Activated naive CD8-positive, alpha-beta T cell treated with anti-CD3 and anti-CD28 coated beads, Interleukin-2, amount 50 U/mL, for 16 hours (primary cell): ENCODE measurements at regions not wholly inside any gene's neighbourhood (a gene's known extent, or its start where the extent isn't known, plus 50 kb on each side); places are given as distances from the start of the nearest gene placed in this dataset.

Source experiments
- DNase-seq: peaks from one replicate; pipeline ENCODE4 v3.0.0-alpha.2; 2020; ENCODE audit warnings: low read depth, low spot score

GRCh38 chr22:22999523-22999922, 70.8 kb upstream of the GNAZ start:
- DNase-seq = no peak

DNA sequence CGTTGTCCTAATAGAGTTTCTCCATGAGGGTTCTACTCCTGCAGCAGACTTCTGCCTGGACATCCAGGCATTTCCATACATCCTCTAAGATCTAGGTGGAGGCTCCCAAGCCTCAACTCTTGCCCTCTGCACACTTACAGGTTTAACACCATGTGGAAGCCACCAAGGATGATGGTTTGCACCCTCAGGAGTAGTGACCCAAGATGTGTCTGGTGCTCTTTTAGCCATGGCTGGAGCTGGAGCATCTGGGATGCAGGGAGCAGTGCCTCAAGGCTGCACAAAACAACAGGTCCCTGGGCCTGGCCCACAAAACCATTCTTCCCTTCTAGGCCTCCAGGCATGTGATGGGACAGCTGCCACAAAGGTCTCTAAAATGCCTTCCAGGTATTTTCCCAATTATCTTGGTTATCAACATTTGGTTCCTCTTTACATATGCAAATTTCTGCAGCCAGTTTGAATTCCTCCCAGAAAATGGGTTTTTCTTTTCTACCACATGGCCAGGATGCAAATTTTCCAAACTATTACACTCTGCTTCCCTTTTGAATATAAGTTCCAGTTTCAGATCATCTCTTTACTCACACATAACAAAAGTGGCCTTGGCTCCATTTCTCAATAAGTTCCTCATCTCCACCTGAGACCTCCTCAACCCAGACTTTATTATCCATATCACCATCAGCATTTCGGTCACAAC, 69.5 kb upstream of the GNAZ start:
- DNase-seq = no peak

DNA sequence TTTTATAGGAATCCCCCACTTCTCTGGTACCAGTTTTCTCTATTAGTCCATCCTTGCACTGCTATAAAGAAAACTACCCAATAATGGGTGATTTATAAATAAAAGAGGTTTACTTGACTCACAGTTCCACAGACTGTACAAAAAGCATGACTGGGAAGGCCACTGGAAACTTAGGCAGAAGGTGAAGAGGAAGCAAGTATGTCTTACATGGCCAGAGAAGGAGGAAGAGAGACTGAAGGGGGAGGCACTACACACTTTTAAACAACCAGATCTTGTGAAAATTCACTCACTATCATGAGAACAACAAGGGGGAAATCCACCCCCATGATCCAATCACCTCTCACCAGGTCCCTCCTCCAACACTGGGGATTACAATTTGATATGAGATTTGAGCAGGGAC, 68.9 kb upstream of the GNAZ start:
- no peak for DNase-seq

DNA sequence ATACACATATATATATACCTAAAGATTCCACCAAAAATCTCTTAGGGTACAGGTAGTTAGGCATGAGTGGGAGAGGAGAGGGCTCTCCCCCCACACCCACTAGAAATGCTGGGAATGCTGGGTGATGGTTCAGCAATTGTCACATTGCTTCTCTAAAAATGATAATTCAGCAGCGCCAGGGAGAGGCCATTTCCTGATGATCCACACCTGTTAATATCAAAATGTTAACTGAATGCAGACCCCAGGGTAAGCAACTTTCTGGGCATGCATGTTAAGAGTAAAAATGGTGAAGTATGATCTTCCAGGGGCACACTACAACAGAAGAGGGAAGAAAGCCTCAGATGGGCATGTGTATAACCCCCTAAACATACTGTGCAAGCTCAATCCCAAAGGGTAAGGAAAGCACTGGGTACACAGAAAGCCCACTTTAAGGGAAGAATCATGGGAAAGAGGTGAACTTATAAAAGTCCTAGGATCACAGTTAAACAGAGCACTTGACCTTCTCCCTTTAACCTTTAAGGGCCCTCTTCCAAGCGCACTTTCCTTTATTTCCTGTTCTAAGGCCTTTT, 67.6 kb upstream of the GNAZ start:
- DNase-seq = no peak

DNA sequence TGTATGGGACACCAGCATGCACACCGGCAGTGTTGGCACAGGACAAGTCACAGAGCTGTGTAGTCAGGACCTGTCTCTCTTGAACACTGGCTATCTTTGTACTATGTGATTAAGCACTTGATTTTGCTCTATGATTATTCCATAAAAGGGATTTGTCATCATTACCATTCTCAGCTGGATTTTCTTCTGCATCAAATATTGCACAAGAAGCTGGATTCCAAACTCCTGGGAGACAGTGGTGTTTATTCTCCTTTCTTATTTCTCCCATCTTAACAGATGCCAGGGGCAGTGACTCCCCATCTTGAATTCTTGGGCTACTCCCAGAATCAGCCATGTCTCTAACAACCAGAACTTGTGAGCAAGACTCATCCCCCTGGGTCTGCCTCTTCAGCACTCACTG, 62.5 kb upstream of the GNAZ start:
- DNase-seq = no peak

GRCh38 chr22:23008896-23009295, 61.4 kb upstream of the GNAZ start:
- DNase-seq = no peak
